ENCODE measurements at regions not wholly inside any gene's neighbourhood (a gene's known extent, or its start where the extent isn't known, plus 50 kb on each side); places are given as distances from the start of the nearest gene placed in this dataset.

- no peak for TF ChIP-seq POLR2A (IDR thresholded peaks at IDR 0.05)
- TF ChIP-seq CTCF (IDR thresholded peaks at IDR 0.05): no peak
- no peak for TF ChIP-seq POLR2AphosphoS5 (IDR thresholded peaks at IDR 0.05; ENCODE audit: insufficient read depth in 1 of 2, low read depth in 1 of 2)
These were observed 121.3 kb downstream of the MYCN start for GRCh38 chr2:16061441-16062217.
